GM12878 (cell line): ENCODE measurements at regions not wholly inside any gene's neighbourhood (a gene's known extent, or its start where the extent isn't known, plus 50 kb on each side); places are given as distances from the start of the nearest gene placed in this dataset.

Experiments used
- ATAC-seq: fragments of 200-7000 bp; cut with Tn5 transposase; 3 replicates; pipeline ENCODE4 v1.9.1; 2020; ENCODE audit warnings: mild to moderate bottlenecking, moderate library complexity
- BruUV-seq: library from RNA; stranded (reverse); fragments of 400-500 nt; replicated peaks from 2 replicates; lab custom pipeline; 2021; lab: Mats Ljungman, UMichigan
- CTCF ChIA-PET: fragments of 300-600 bp; sonication (Branson Sonifier 250); formaldehyde crosslinking; extraction: SDS; loops from one replicate; lab custom pipeline; 2021; ENCODE audit warnings: inconsistent platforms; lab: Yijun Ruan, JAX
- POLR2A ChIA-PET: fragments of 350-600 bp; formaldehyde crosslinking; extraction: SDS; loops from one replicate; lab custom pipeline; 2021; ENCODE audit warnings: inconsistent platforms; lab: Charles Lee
- RAD21 ChIA-PET: fragments of 300-600 bp; sonication (Branson Sonifier 250); formaldehyde crosslinking; loops from one replicate; lab custom pipeline; 2023; ENCODE audit warnings: antibody characterized with exemption; ENCODE audit not compliant: unreplicated experiment; lab: Charles Lee
- SMC1A ChIA-PET: fragments of 300-600 bp; sonication (Branson Sonifier 250); formaldehyde crosslinking; loops from one replicate; lab custom pipeline; 2023; ENCODE audit not compliant: unreplicated experiment, uncharacterized antibody; lab: Charles Lee
- DNase-seq: peaks from one replicate; pipeline ENCODE4 v3.0.0-alpha.2; 2011; ENCODE audit warnings: low read depth, low spot score
- FAIRE-seq: peaks from 3 replicates; lab custom pipeline; 2011; peaks lifted over from hg19 to GRCh38; lab: Jason Lieb, UNC
- H2AFZ ChIP-seq: 2 replicates; pipeline ENCODE4 v1.6.0; 2011; ENCODE audit warnings: low read depth, low read length, control low read depth; ENCODE audit not compliant: control insufficient read depth
- H3K27ac ChIP-seq: 2 replicates; pipeline ENCODE4 v1.5.1; 2011; ENCODE audit warnings: control low read depth; ENCODE audit not compliant: control insufficient read depth, insufficient read depth
- H3K27me3 ChIP-seq, 2 experiments: replicated peaks in 1 of 2; 2 replicates each; pipeline versions ENCODE4 v1.6.0 to v1.6.1; 2011; ENCODE audit warnings: low read length in 1 of 2; ENCODE audit not compliant: control insufficient read depth in 2 of 2, insufficient read depth in 2 of 2
- H3K36me3 ChIP-seq, 2 experiments: 2 replicates each; pipeline ENCODE4 v1.5.1; 2011; ENCODE audit warnings: low read length in 1 of 2; ENCODE audit not compliant: control insufficient read depth in 2 of 2, insufficient read depth in 2 of 2
- H3K4me1 ChIP-seq: 2 replicates; pipeline ENCODE4 v1.6.1; 2011; ENCODE audit warnings: mild to moderate bottlenecking, low read length, moderate library complexity, mixed read lengths; ENCODE audit not compliant: control insufficient read depth, insufficient read depth
- H3K4me2 ChIP-seq: 2 replicates; pipeline ENCODE4 v1.6.0; 2011; ENCODE audit warnings: control low read depth; ENCODE audit not compliant: control insufficient read depth, insufficient read depth
- H3K4me3 ChIP-seq: fragments of 200-600 bp; sonication (generic); 2 replicates; pipeline ENCODE4 v1.5.1; 2016
- H3K79me2 ChIP-seq: 2 replicates; pipeline ENCODE4 v1.6.0; 2011; ENCODE audit warnings: low read length; ENCODE audit not compliant: control insufficient read depth, insufficient read depth
- H3K9ac ChIP-seq: 2 replicates; pipeline ENCODE4 v1.8.0; 2011; ENCODE audit warnings: low read length, control low read depth, mixed read lengths; ENCODE audit not compliant: control insufficient read depth, insufficient read depth
- H3K9me3 ChIP-seq: replicated peaks from 3 replicates; pipeline ENCODE4 v1.5.1; 2011; ENCODE audit warnings: mild to moderate bottlenecking, low read length; ENCODE audit not compliant: control insufficient read depth, insufficient read depth
- H4K20me1 ChIP-seq: 2 replicates; pipeline ENCODE4 v1.6.0; 2011; ENCODE audit not compliant: control insufficient read depth, insufficient read depth
- E2F8 ChIP-seq: fragments of 450-650 bp; IDR thresholded peaks from 2 replicates; pipeline ENCODE4 v1.6.1; 2018; ENCODE audit warnings: mild to moderate bottlenecking, low read depth, moderate library complexity; ENCODE audit not compliant: partially characterized antibody
- IKZF2 ChIP-seq, 2 experiments: fragments of 450-650 bp; IDR thresholded peaks; 2 replicates each; pipeline ENCODE4 v1.6.1; 2017; ENCODE audit warnings: mild to moderate bottlenecking in 2 of 2, moderate library complexity in 2 of 2
- KAT2A ChIP-seq: conservative IDR thresholded peaks from 2 replicates; pipeline ENCODE4 v1.6.1; 2011; ENCODE audit warnings: low read depth, low read length; ENCODE audit not compliant: control insufficient read depth
- KLF5 ChIP-seq: fragments of 450-650 bp; IDR thresholded peaks from 2 replicates; pipeline ENCODE4 v1.6.1; 2014; ENCODE audit warnings: mild to moderate bottlenecking; ENCODE audit not compliant: partially characterized antibody
- NFYB ChIP-seq: IDR thresholded peaks from 2 replicates; pipeline ENCODE4 v1.6.1; 2011; ENCODE audit warnings: low read depth, mild to moderate bottlenecking, low read length, improper control_type of control experiment, moderate library complexity; ENCODE audit not compliant: insufficient read depth
- POLR2AphosphoS2 ChIP-seq: IDR thresholded peaks from 2 replicates; pipeline ENCODE4 v1.6.1; 2011; ENCODE audit warnings: low read depth, mild to moderate bottlenecking, low read length, improper control_type of control experiment, moderate library complexity
- SMAD5 ChIP-seq: IDR thresholded peaks from 2 replicates; pipeline ENCODE4 v1.6.1; 2016; ENCODE audit warnings: antibody characterized with exemption, low read depth
- SMARCA5 ChIP-seq: fragments of 450-650 bp; IDR thresholded peaks from 2 replicates; pipeline ENCODE4 v1.6.1; 2017; ENCODE audit warnings: mild to moderate bottlenecking
- SREBF2 ChIP-seq: IDR thresholded peaks from 2 replicates; pipeline ENCODE4 v1.6.1; 2012; ENCODE audit warnings: mild to moderate bottlenecking, low read length
- TARDBP ChIP-seq: IDR thresholded peaks from 2 replicates; pipeline ENCODE4 v1.6.1; 2016; ENCODE audit warnings: borderline replicate concordance
- TCF7 ChIP-seq: IDR thresholded peaks from 2 replicates; pipeline ENCODE4 v1.6.1; 2014; ENCODE audit warnings: antibody characterized with exemption, borderline replicate concordance
- ZBTB11 ChIP-seq: fragments of 450-650 bp; formaldehyde crosslinking; IDR thresholded peaks from 2 replicates; pipeline ENCODE4 v1.5.0; 2022; ENCODE audit warnings: mild to moderate bottlenecking, missing genetic modification characterization
- ZBTB33 ChIP-seq: fragments of 450-650 bp; IDR thresholded peaks from 2 replicates; pipeline ENCODE4 v1.6.1; 2017; ENCODE audit warnings: mild to moderate bottlenecking
- ZNF384 ChIP-seq: IDR thresholded peaks from 2 replicates; pipeline ENCODE4 v1.6.1; 2012; ENCODE audit warnings: low read depth, mild to moderate bottlenecking, low read length, improper control_type of control experiment, borderline replicate concordance
- WGBS: methylation state at CpG from one replicate; pipeline ENCODE4 v1.1.6; 2016; ENCODE audit warnings: low lambda C conversion rate; ENCODE audit not compliant: insufficient replicate concordance, insufficient coverage; ENCODE audit errors: missing lambda C conversion rate; 5-methylcytosine and 5-hydroxymethylcytosine counted together
- in situ Hi-C: fragments of 300-500 bp; cut with MboI; formaldehyde crosslinking; loops from 9 replicates; pipeline ENCODE4 v1.14.3; 2018; ENCODE audit warnings: mixed read lengths
- intact Hi-C: fragments of 100-400 bp; cut with micrococcal nuclease; formaldehyde crosslinking; loops from one replicate; pipeline ENCODE4 v1.14.2; 2022; ENCODE audit not compliant: unreplicated experiment
- TF ChIP-seq, protein P1 (sequence below): IDR thresholded peaks from 2 replicates; pipeline ENCODE4 v1.6.1; 2012; ENCODE audit warnings: low read depth, low read length, improper control_type of control experiment

- TF ChIP-seq E2F8 = no peak
- no peak for TF ChIP-seq TCF7
- no peak for TF ChIP-seq KAT2A
- TF ChIP-seq ZBTB11 = no peak
These were observed 130.0 kb upstream of the GMDS start (continued) for GRCh38 chr6:2375443-2375842.

GRCh38 chr6:2369606-2370005 is 124.2 kb upstream of the GMDS start:
- ATAC-seq (no peak), DNase-seq (no peak), FAIRE-seq (no peak)
- no peaks in the 10 kb centered on the region for H4K20me1 ChIP-seq
- no peaks in the 10 kb centered on the region for H3K9me3 ChIP-seq
- ChIA-PET RAD21 (no interaction called here), SMC1A (no interaction called here), POLR2A (no interaction called here), CTCF (no interaction called here)
- H3K9ac ChIP-seq = no peak overlapping the region
- no peak overlapping the region for H3K4me2 ChIP-seq
- H3K27ac ChIP-seq = no peak overlapping the region
- no peaks in the 10 kb centered on the region for H3K79me2 ChIP-seq
- H3K27me3 ChIP-seq = no peaks in the 10 kb centered on the region
- WGBS = 42% methylated on average over 8 of the region's 8 CpGs
- H3K4me1 ChIP-seq = no peaks in the 10 kb centered on the region
- in situ Hi-C loops (no loop called here), intact Hi-C loops (no loop called here)
- no peak overlapping the region for H3K4me3 ChIP-seq
- H3K36me3 ChIP-seq = no peaks in the 10 kb centered on the region
- no peak overlapping the region for H2AFZ ChIP-seq
- no TSS peak for BruUV-seq
- TF ChIP-seq IKZF2 (IDR thresholded peaks at IDR 0.05) (no peak), ZBTB33 (no peak), ZNF384 (no peak), NFYB (no peak), POLR2AphosphoS2 (no peak), TARDBP (no peak), SREBF2 (no peak), KLF5 (no peak), SMARCA5 (no peak), SMAD5 (no peak)
- TF ChIP-seq, protein P1, sequence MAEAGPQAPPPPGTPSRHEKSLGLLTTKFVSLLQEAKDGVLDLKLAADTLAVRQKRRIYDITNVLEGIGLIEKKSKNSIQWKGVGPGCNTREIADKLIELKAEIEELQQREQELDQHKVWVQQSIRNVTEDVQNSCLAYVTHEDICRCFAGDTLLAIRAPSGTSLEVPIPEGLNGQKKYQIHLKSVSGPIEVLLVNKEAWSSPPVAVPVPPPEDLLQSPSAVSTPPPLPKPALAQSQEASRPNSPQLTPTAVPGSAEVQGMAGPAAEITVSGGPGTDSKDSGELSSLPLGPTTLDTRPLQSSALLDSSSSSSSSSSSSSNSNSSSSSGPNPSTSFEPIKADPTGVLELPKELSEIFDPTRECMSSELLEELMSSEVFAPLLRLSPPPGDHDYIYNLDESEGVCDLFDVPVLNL = no peak
